ENCODE measurements at regions not wholly inside any gene's neighbourhood (a gene's known extent, or its start where the extent isn't known, plus 50 kb on each side); places are given as distances from the start of the nearest gene placed in this dataset.

- no peak overlapping the region for H2AFZ ChIP-seq (ENCODE audit: low read depth, low read length, poor library complexity, severe bottlenecking)
- H3K9me2 ChIP-seq (ENCODE audit: insufficient read depth), result no peaks in the 10 kb centered on the region
These were observed 284.4 kb downstream of the NDFIP2 start for GRCh38 chr13:79765331-79765730.

DNA sequence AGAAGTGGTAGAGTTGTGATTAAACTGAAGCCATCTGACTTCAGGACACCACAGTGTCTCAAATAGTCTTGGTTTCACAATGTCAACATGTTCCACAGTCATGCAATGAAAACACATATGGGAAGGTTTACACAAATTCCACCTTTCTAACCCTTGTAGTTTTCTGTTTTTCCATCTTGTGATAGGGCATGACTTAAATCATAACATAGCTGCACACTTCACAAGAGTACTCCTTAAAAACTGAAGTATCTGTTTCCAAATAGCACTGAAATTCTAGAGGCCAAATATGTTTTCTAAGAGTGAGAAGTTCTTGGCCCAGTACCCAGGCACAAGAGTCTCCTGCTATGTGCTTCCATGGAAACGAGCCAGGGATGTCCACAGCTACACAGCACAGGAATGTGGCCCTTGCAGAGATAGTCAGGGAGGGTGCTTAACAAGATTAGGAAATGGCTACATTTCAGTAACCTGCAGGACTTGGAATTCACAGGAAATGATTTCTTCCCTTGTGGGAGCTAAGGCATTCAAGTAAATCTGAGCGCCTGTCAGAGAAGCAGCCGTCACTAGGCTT lies 269.1 kb downstream of the NDFIP2 start:
- Histone ChIP-seq H3K9ac (ENCODE audit: low read length) (no peak overlapping the region), H3K4me2 (ENCODE audit: low read length) (no peak overlapping the region), H3K4me3 (replicated peaks in 1 of 2; ENCODE audit: low read depth in 1 of 2, low read length in 2 of 2) (no peak overlapping the region), H3K79me2 (ENCODE audit: insufficient read depth, low read length) (no peaks in the 10 kb centered on the region), H2AFZ (ENCODE audit: low read depth, low read length, poor library complexity, severe bottlenecking) (no peak overlapping the region), H3K27ac (ENCODE audit: low read depth, low read length) (no peak overlapping the region), H3K4me1 (ENCODE audit: control insufficient read depth in 1 of 2, insufficient read depth in 2 of 2, low read length in 2 of 2) (no peaks in the 10 kb centered on the region), H4K20me1 (ENCODE audit: insufficient read depth) (no peaks in the 10 kb centered on the region), H3K27me3 (ENCODE audit: insufficient read depth, low read length) (no peaks in the 10 kb centered on the region), H3K36me3 (ENCODE audit: control insufficient read depth in 1 of 2, insufficient read depth in 2 of 2, low read length in 2 of 2) (no peaks in the 10 kb centered on the region), H3K9me3 (ENCODE audit: control insufficient read depth in 1 of 2, insufficient read depth in 1 of 2, low read depth in 1 of 2, low read length in 2 of 2) (no peaks in the 10 kb centered on the region), H3K9me2 (ENCODE audit: insufficient read depth) (no peaks in the 10 kb centered on the region)
- no TSS peak for BruUV-seq (replicated peaks)
- ChIA-PET POLR2A (no interaction called here), CTCF (no interaction called here), RAD21 (ENCODE audit: low non-redundant PET in 1 of 2, low total read pairs in 2 of 2, uncharacterized antibody in 2 of 2, unreplicated experiment in 2 of 2) (no interaction called here)
- intact Hi-C loops (cut with micrococcal nuclease), result no loop called here
- DNase-seq (ENCODE audit: low read depth, low spot score) (no peak), ATAC-seq (no peak)
- TF ChIP-seq REST (IDR thresholded peaks at IDR 0.05; ENCODE audit: low read depth) (no peak), ZFX (IDR thresholded peaks at IDR 0.05) (no peak), CTCF (IDR thresholded peaks at IDR 0.05 in 2 of 3, conservative IDR thresholded peaks at IDR 0.05 in 1 of 3; ENCODE audit: borderline replicate concordance in 1 of 3, insufficient read depth in 1 of 3, low read depth in 2 of 3, low read length in 2 of 3) (no peak), CBX3 (IDR thresholded peaks at IDR 0.05; ENCODE audit: low read depth) (no peak), CEBPB (IDR thresholded peaks at IDR 0.05; ENCODE audit: low read depth) (no peak), RAD21 (IDR thresholded peaks at IDR 0.05; ENCODE audit: low read depth) (no peak), JUND (IDR thresholded peaks at IDR 0.05) (no peak), TCF7L2 (IDR thresholded peaks at IDR 0.05; ENCODE audit: borderline replicate concordance, extremely low read depth, insufficient read depth, insufficient read length) (no peak)
- TF ChIP-seq, protein P1, sequence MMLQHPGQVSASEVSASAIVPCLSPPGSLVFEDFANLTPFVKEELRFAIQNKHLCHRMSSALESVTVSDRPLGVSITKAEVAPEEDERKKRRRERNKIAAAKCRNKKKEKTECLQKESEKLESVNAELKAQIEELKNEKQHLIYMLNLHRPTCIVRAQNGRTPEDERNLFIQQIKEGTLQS (IDR thresholded peaks at IDR 0.05), result no peak
- TF ChIP-seq, protein P2, sequence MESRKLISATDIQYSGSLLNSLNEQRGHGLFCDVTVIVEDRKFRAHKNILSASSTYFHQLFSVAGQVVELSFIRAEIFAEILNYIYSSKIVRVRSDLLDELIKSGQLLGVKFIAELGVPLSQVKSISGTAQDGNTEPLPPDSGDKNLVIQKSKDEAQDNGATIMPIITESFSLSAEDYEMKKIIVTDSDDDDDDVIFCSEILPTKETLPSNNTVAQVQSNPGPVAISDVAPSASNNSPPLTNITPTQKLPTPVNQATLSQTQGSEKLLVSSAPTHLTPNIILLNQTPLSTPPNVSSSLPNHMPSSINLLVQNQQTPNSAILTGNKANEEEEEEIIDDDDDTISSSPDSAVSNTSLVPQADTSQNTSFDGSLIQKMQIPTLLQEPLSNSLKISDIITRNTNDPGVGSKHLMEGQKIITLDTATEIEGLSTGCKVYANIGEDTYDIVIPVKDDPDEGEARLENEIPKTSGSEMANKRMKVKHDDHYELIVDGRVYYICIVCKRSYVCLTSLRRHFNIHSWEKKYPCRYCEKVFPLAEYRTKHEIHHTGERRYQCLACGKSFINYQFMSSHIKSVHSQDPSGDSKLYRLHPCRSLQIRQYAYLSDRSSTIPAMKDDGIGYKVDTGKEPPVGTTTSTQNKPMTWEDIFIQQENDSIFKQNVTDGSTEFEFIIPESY (IDR thresholded peaks at IDR 0.05; ENCODE audit: extremely low read depth, insufficient replicate concordance, low read length), result no peak

More at GRCh38 chr13:79765331-79765730, 284.4 kb downstream of the NDFIP2 start:
- Histone ChIP-seq H3K27me3 (ENCODE audit: insufficient read depth, low read length) (no peaks in the 10 kb centered on the region), H3K9me3 (ENCODE audit: control insufficient read depth in 1 of 2, insufficient read depth in 1 of 2, low read depth in 1 of 2, low read length in 2 of 2) (no peaks in the 10 kb centered on the region), H3K4me3 (replicated peaks in 1 of 2; ENCODE audit: low read depth in 1 of 2, low read length in 2 of 2) (no peak overlapping the region), H3K9ac (ENCODE audit: low read length) (no peak overlapping the region), H3K36me3 (ENCODE audit: control insufficient read depth in 1 of 2, insufficient read depth in 2 of 2, low read length in 2 of 2) (no peaks in the 10 kb centered on the region), H3K27ac (ENCODE audit: low read depth, low read length) (no peak overlapping the region), H4K20me1 (ENCODE audit: insufficient read depth) (no peaks in the 10 kb centered on the region), H3K4me1 (ENCODE audit: control insufficient read depth in 1 of 2, insufficient read depth in 2 of 2, low read length in 2 of 2) (no peaks in the 10 kb centered on the region), H3K4me2 (ENCODE audit: low read length) (no peak overlapping the region), H3K79me2 (ENCODE audit: insufficient read depth, low read length) (no peaks in the 10 kb centered on the region)
- DNase-seq (ENCODE audit: low read depth, low spot score), result no peak
- ChIA-PET POLR2A (no interaction called here), CTCF (no interaction called here), RAD21 (ENCODE audit: low non-redundant PET in 1 of 2, low total read pairs in 2 of 2, uncharacterized antibody in 2 of 2, unreplicated experiment in 2 of 2) (no interaction called here)
- TF ChIP-seq, protein P3, sequence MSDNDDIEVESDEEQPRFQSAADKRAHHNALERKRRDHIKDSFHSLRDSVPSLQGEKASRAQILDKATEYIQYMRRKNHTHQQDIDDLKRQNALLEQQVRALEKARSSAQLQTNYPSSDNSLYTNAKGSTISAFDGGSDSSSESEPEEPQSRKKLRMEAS (IDR thresholded peaks at IDR 0.05), result no peak
- TF ChIP-seq EZH2 (IDR thresholded peaks at IDR 0.05) (no peak), CEBPB (IDR thresholded peaks at IDR 0.05; ENCODE audit: low read depth) (no peak), ZNF274 (IDR thresholded peaks at IDR 0.05; ENCODE audit: low read depth, low read length) (no peak)
- ATAC-seq, result no peak
- intact Hi-C loops (cut with micrococcal nuclease), result no loop called here
- BruUV-seq (replicated peaks), result no TSS peak
